ENCODE measurements at regions not wholly inside any gene's neighbourhood (a gene's known extent, or its start where the extent isn't known, plus 50 kb on each side); places are given as distances from the start of the nearest gene placed in this dataset.
"Not testable (repeated sequence)": the region's sequence is repeated elsewhere in the genome, so short reads cannot be mapped to it uniquely, and the experiment has no call there.

- no peak for DNase-seq (ENCODE audit: low read depth in 4 of 4, low spot score in 3 of 4)
Observed at GRCh38 chr15:31217067-31217466, 109.6 kb upstream of the KLF13 start.

GRCh38 chr15:31217566-31218270 is 108.9 kb upstream of the KLF13 start:
- DNase-seq (ENCODE audit: low read depth in 4 of 4, low spot score in 3 of 4): no peak

- DNase-seq (ENCODE audit: low read depth in 4 of 4, low spot score in 3 of 4): no peak
Observed at GRCh38 chr15:31219221-31219620, 107.4 kb upstream of the KLF13 start.

GRCh38 chr15:31221936-31222515 is 104.6 kb upstream of the KLF13 start:
- DNase-seq (ENCODE audit: low read depth in 4 of 4, low spot score in 3 of 4): no peak

- no peak for DNase-seq (ENCODE audit: low read depth in 4 of 4, low spot score in 3 of 4)
Observed at GRCh38 chr15:31222773-31223341, 103.8 kb upstream of the KLF13 start.

- no peak for DNase-seq (ENCODE audit: low read depth in 4 of 4, low spot score in 3 of 4)
Observed at GRCh38 chr15:31223478-31224350, 102.9 kb upstream of the KLF13 start.

- not testable (repeated sequence) for DNase-seq (ENCODE audit: low read depth in 4 of 4, low spot score in 3 of 4)
Observed at GRCh38 chr15:31224661-31225060, 102.0 kb upstream of the KLF13 start.

GRCh38 chr15:31225356-31225955 is 101.2 kb upstream of the KLF13 start:
- DNase-seq (ENCODE audit: low read depth in 4 of 4, low spot score in 3 of 4): no peak

GRCh38 chr15:31226021-31226420 is 100.6 kb upstream of the KLF13 start:
- no peak for DNase-seq (ENCODE audit: low read depth in 4 of 4, low spot score in 3 of 4)

GRCh38 chr15:31227235-31227634 is 99.4 kb upstream of the KLF13 start:
- no peak for DNase-seq (ENCODE audit: low read depth in 4 of 4, low spot score in 3 of 4)

GRCh38 chr15:31228011-31228484 is 98.6 kb upstream of the KLF13 start:
- no peak for DNase-seq (ENCODE audit: low read depth in 4 of 4, low spot score in 3 of 4)

- DNase-seq (ENCODE audit: low read depth in 4 of 4, low spot score in 3 of 4): no peak
Observed at GRCh38 chr15:31228980-31229826, 97.4 kb upstream of the KLF13 start.

- DNase-seq (ENCODE audit: low read depth in 4 of 4, low spot score in 3 of 4): no peak
Observed at GRCh38 chr15:31230630-31231485, 95.8 kb upstream of the KLF13 start.

GRCh38 chr15:31234815-31235214 is 91.8 kb upstream of the KLF13 start:
- DNase-seq (ENCODE audit: low read depth in 4 of 4, low spot score in 3 of 4): no peak

- no peak for DNase-seq (ENCODE audit: low read depth in 4 of 4, low spot score in 3 of 4)
Observed at GRCh38 chr15:31235311-31236183, 91.1 kb upstream of the KLF13 start.

GRCh38 chr15:31236184-31237042 is 90.2 kb upstream of the KLF13 start:
- DNase-seq (ENCODE audit: low read depth in 4 of 4, low spot score in 3 of 4): no peak

GRCh38 chr15:31237043-31237324 is 89.7 kb upstream of the KLF13 start:
- DNase-seq (ENCODE audit: low read depth in 4 of 4, low spot score in 3 of 4): no peak

All from left renal pelvis (tissue), 4 donors.